ENCODE measurements at regions not wholly inside any gene's neighbourhood (a gene's known extent, or its start where the extent isn't known, plus 50 kb on each side); places are given as distances from the start of the nearest gene placed in this dataset.
"Not testable (repeated sequence)": the region's sequence is repeated elsewhere in the genome, so short reads cannot be mapped to it uniquely, and the experiment has no call there.

- not testable (repeated sequence) for H3K4me3 ChIP-seq (ENCODE audit: low read depth, low read length); H3K27ac ChIP-seq (ENCODE audit: low read depth, low read length); H2AFZ ChIP-seq (ENCODE audit: low read length, unreplicated experiment); H3K4me1 ChIP-seq (ENCODE audit: control insufficient read depth, insufficient read depth, low read length, unreplicated experiment); H3K79me2 ChIP-seq (ENCODE audit: control insufficient read depth, insufficient read depth, low read length, unreplicated experiment); H3K27me3 ChIP-seq (ENCODE audit: insufficient read depth, low read length); H3K36me3 ChIP-seq (ENCODE audit: insufficient read depth, low read length)
Measured at GRCh38 chr10:18951072-18951823, 97.4 kb upstream of the MALRD1 start.

- Histone ChIP-seq H3K4me3 (ENCODE audit: low read depth, low read length) (no peak overlapping the region), H3K79me2 (ENCODE audit: control insufficient read depth, insufficient read depth, low read length, unreplicated experiment) (no peaks in the 10 kb centered on the region), H2AFZ (ENCODE audit: low read length, unreplicated experiment) (no peak overlapping the region), H3K27me3 (ENCODE audit: insufficient read depth, low read length) (no peaks in the 10 kb centered on the region), H3K27ac (ENCODE audit: low read depth, low read length) (no peak overlapping the region), H3K36me3 (ENCODE audit: insufficient read depth, low read length) (no peaks in the 10 kb centered on the region), H3K4me1 (ENCODE audit: control insufficient read depth, insufficient read depth, low read length, unreplicated experiment) (no peaks in the 10 kb centered on the region)
Measured at GRCh38 chr10:18955061-18955460, 93.5 kb upstream of the MALRD1 start.

- H3K36me3 ChIP-seq (ENCODE audit: insufficient read depth, low read length), result no peaks in the 10 kb centered on the region
- no peak overlapping the region for H2AFZ ChIP-seq (ENCODE audit: low read length, unreplicated experiment)
- no peaks in the 10 kb centered on the region for H3K79me2 ChIP-seq (ENCODE audit: control insufficient read depth, insufficient read depth, low read length, unreplicated experiment)
- H3K27me3 ChIP-seq (ENCODE audit: insufficient read depth, low read length), result no peaks in the 10 kb centered on the region
- no peak overlapping the region for H3K27ac ChIP-seq (ENCODE audit: low read depth, low read length)
- H3K4me1 ChIP-seq (ENCODE audit: control insufficient read depth, insufficient read depth, low read length, unreplicated experiment), result no peaks in the 10 kb centered on the region
- no peak overlapping the region for H3K4me3 ChIP-seq (ENCODE audit: low read depth, low read length)
Measured at GRCh38 chr10:18959369-18959768, 89.2 kb upstream of the MALRD1 start.

- Histone ChIP-seq H3K36me3 (ENCODE audit: insufficient read depth, low read length) (no peaks in the 10 kb centered on the region), H3K27me3 (ENCODE audit: insufficient read depth, low read length) (no peaks in the 10 kb centered on the region), H2AFZ (ENCODE audit: low read length, unreplicated experiment) (no peak overlapping the region), H3K4me1 (ENCODE audit: control insufficient read depth, insufficient read depth, low read length, unreplicated experiment) (no peaks in the 10 kb centered on the region), H3K27ac (ENCODE audit: low read depth, low read length) (no peak overlapping the region), H3K79me2 (ENCODE audit: control insufficient read depth, insufficient read depth, low read length, unreplicated experiment) (no peaks in the 10 kb centered on the region), H3K4me3 (ENCODE audit: low read depth, low read length) (no peak overlapping the region)
Measured at GRCh38 chr10:18960466-18961079, 88.0 kb upstream of the MALRD1 start.

GRCh38 chr10:18968159-18968558 is 80.4 kb upstream of the MALRD1 start:
- Histone ChIP-seq H3K4me3 (ENCODE audit: low read depth, low read length) (no peak overlapping the region), H2AFZ (ENCODE audit: low read length, unreplicated experiment) (no peak overlapping the region), H3K27ac (ENCODE audit: low read depth, low read length) (no peak overlapping the region), H3K27me3 (ENCODE audit: insufficient read depth, low read length) (no peaks in the 10 kb centered on the region), H3K79me2 (ENCODE audit: control insufficient read depth, insufficient read depth, low read length, unreplicated experiment) (no peaks in the 10 kb centered on the region), H3K4me1 (ENCODE audit: control insufficient read depth, insufficient read depth, low read length, unreplicated experiment) (no peaks in the 10 kb centered on the region), H3K36me3 (ENCODE audit: insufficient read depth, low read length) (no peaks in the 10 kb centered on the region)

- H3K27me3 ChIP-seq (ENCODE audit: insufficient read depth, low read length), result no peaks in the 10 kb centered on the region
- H3K36me3 ChIP-seq (ENCODE audit: insufficient read depth, low read length), result no peaks in the 10 kb centered on the region
- no peaks in the 10 kb centered on the region for H3K4me1 ChIP-seq (ENCODE audit: control insufficient read depth, insufficient read depth, low read length, unreplicated experiment)
- no peak overlapping the region for H3K27ac ChIP-seq (ENCODE audit: low read depth, low read length)
- H2AFZ ChIP-seq (ENCODE audit: low read length, unreplicated experiment), result no peak overlapping the region
- H3K4me3 ChIP-seq (ENCODE audit: low read depth, low read length), result no peak overlapping the region
- no peaks in the 10 kb centered on the region for H3K79me2 ChIP-seq (ENCODE audit: control insufficient read depth, insufficient read depth, low read length, unreplicated experiment)
Measured at GRCh38 chr10:18976696-18977251, 71.8 kb upstream of the MALRD1 start.

GRCh38 chr10:18980089-18980629 is 68.4 kb upstream of the MALRD1 start:
- Histone ChIP-seq H3K27me3 (ENCODE audit: insufficient read depth, low read length) (no peaks in the 10 kb centered on the region), H3K4me3 (ENCODE audit: low read depth, low read length) (no peak overlapping the region), H3K27ac (ENCODE audit: low read depth, low read length) (no peak overlapping the region), H2AFZ (ENCODE audit: low read length, unreplicated experiment) (no peak overlapping the region), H3K4me1 (ENCODE audit: control insufficient read depth, insufficient read depth, low read length, unreplicated experiment) (no peaks in the 10 kb centered on the region), H3K79me2 (ENCODE audit: control insufficient read depth, insufficient read depth, low read length, unreplicated experiment) (no peaks in the 10 kb centered on the region), H3K36me3 (ENCODE audit: insufficient read depth, low read length) (no peaks in the 10 kb centered on the region)

GRCh38 chr10:18984531-18984930 is 64.1 kb upstream of the MALRD1 start:
- no peak overlapping the region for H2AFZ ChIP-seq (ENCODE audit: low read length, unreplicated experiment)
- no peaks in the 10 kb centered on the region for H3K27me3 ChIP-seq (ENCODE audit: insufficient read depth, low read length)
- no peaks in the 10 kb centered on the region for H3K4me1 ChIP-seq (ENCODE audit: control insufficient read depth, insufficient read depth, low read length, unreplicated experiment)
- no peak overlapping the region for H3K4me3 ChIP-seq (ENCODE audit: low read depth, low read length)
- H3K79me2 ChIP-seq (ENCODE audit: control insufficient read depth, insufficient read depth, low read length, unreplicated experiment), result no peaks in the 10 kb centered on the region
- H3K36me3 ChIP-seq (ENCODE audit: insufficient read depth, low read length), result no peaks in the 10 kb centered on the region
- H3K27ac ChIP-seq (ENCODE audit: low read depth, low read length), result no peak overlapping the region

- no peaks in the 10 kb centered on the region for H3K79me2 ChIP-seq (ENCODE audit: control insufficient read depth, insufficient read depth, low read length, unreplicated experiment)
Measured at GRCh38 chr10:18988338-18988737, 60.3 kb upstream of the MALRD1 start.

More at GRCh38 chr10:18988338-18988737, 60.3 kb upstream of the MALRD1 start:
- no peaks in the 10 kb centered on the region for H3K4me1 ChIP-seq (ENCODE audit: control insufficient read depth, insufficient read depth, low read length, unreplicated experiment)
- no peaks in the 10 kb centered on the region for H3K36me3 ChIP-seq (ENCODE audit: insufficient read depth, low read length)
- H3K4me3 ChIP-seq (ENCODE audit: low read depth, low read length), result no peak overlapping the region
- H3K27me3 ChIP-seq (ENCODE audit: insufficient read depth, low read length), result no peaks in the 10 kb centered on the region
- no peak overlapping the region for H2AFZ ChIP-seq (ENCODE audit: low read length, unreplicated experiment)
- no peak overlapping the region for H3K27ac ChIP-seq (ENCODE audit: low read depth, low read length)

Data from ACC112 (cell line).